GM10266 (cell line): ENCODE measurements at regions not wholly inside any gene's neighbourhood (a gene's known extent, or its start where the extent isn't known, plus 50 kb on each side); places are given as distances from the start of the nearest gene placed in this dataset.
"Not testable (repeated sequence)": the region's sequence is repeated elsewhere in the genome, so short reads cannot be mapped to it uniquely, and the experiment has no call there.

Source experiments
- DNase-seq: peaks from one replicate; pipeline ENCODE4 v3.0.0; 2012; ENCODE audit errors: extremely low spot score
- TF ChIP-seq, protein P1 (sequence below): IDR thresholded peaks from 2 replicates; pipeline ENCODE4 v1.5.1; 2012; ENCODE audit warnings: mild to moderate bottlenecking, low read depth; ENCODE audit not compliant: control insufficient read depth, insufficient read depth; ENCODE audit errors: missing control alignments

GRCh38 chr7:68401313-68401712 lies 1197.0 kb upstream of the AUTS2 start:
- DNase-seq: no peak
- TF ChIP-seq, protein P1, sequence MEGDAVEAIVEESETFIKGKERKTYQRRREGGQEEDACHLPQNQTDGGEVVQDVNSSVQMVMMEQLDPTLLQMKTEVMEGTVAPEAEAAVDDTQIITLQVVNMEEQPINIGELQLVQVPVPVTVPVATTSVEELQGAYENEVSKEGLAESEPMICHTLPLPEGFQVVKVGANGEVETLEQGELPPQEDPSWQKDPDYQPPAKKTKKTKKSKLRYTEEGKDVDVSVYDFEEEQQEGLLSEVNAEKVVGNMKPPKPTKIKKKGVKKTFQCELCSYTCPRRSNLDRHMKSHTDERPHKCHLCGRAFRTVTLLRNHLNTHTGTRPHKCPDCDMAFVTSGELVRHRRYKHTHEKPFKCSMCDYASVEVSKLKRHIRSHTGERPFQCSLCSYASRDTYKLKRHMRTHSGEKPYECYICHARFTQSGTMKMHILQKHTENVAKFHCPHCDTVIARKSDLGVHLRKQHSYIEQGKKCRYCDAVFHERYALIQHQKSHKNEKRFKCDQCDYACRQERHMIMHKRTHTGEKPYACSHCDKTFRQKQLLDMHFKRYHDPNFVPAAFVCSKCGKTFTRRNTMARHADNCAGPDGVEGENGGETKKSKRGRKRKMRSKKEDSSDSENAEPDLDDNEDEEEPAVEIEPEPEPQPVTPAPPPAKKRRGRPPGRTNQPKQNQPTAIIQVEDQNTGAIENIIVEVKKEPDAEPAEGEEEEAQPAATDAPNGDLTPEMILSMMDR: no peak

- DNase-seq: no peak
- TF ChIP-seq, protein P1: no peak
These were observed 1191.8 kb upstream of the AUTS2 start for GRCh38 chr7:68406480-68406879.

GRCh38 chr7:68407460-68407859 lies 1190.8 kb upstream of the AUTS2 start:
- DNase-seq: no peak
- TF ChIP-seq, protein P1: no peak

- DNase-seq: no peak
- TF ChIP-seq, protein P1: no peak
These were observed 1189.4 kb upstream of the AUTS2 start for GRCh38 chr7:68408873-68409272.

GRCh38 chr7:68409851-68410250 lies 1188.4 kb upstream of the AUTS2 start:
- TF ChIP-seq, protein P1: no peak
- no peak for DNase-seq

GRCh38 chr7:68410693-68411092 lies 1187.6 kb upstream of the AUTS2 start:
- not testable (repeated sequence) for DNase-seq

- no peak for DNase-seq
- TF ChIP-seq, protein P1: no peak
These were observed 1186.5 kb upstream of the AUTS2 start for GRCh38 chr7:68411742-68412141.
